ENCODE measurements at regions not wholly inside any gene's neighbourhood (a gene's known extent, or its start where the extent isn't known, plus 50 kb on each side); places are given as distances from the start of the nearest gene placed in this dataset.
A peak's percentile ranks its signal among the peaks of the same experiment; 100 is the strongest.

DNA sequence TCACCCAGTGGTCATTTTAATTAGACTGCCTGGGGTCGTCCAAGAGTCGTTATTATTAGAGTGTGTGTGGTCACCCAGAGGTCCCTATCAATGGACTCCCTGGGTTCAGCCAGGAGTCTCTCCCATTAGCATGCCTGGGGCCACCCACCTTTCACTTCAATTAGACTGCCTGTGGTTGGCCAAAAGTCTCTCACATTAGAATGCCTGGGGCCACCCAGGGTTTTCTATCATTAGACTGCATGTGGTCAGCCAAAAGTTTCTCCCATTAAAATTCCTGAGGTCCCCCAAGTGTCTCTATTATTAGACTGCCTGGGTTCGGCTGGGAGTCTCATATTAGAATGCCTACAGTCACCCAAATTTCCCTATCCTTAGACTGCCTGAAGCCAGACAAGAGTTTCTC is 1472.6 kb downstream of the UQCRFS1 start:
- Histone ChIP-seq H3K79me2 (ENCODE audit: insufficient read depth, low read length) (no peaks in the 10 kb centered on the region), H2AK5ac (ENCODE audit: insufficient read length, low read length) (no peak overlapping the region), H4K8ac (replicated peaks; ENCODE audit: insufficient read length, low read depth, low read length) (no peak overlapping the region), H3K9me3 (ENCODE audit: control insufficient read depth, low read depth, low read length) (peaks cover 16% of the 10 kb centered on the region), H3K23me2 (ENCODE audit: insufficient read length, low read depth, low read length, poor library complexity, severe bottlenecking) (no peaks in the 10 kb centered on the region), H2BK5ac (ENCODE audit: insufficient read length, low read length) (no peak overlapping the region), H3K4ac (ENCODE audit: low read depth, low read length) (no peak overlapping the region), H3K18ac (ENCODE audit: insufficient read length, low read depth, low read length) (no peak overlapping the region), H2BK15ac (ENCODE audit: low read depth, low read length) (no peak overlapping the region), H3K9ac (ENCODE audit: extremely low read depth, insufficient read length, low read length) (no peak overlapping the region), H3K4me1 (ENCODE audit: insufficient read depth, low read length) (no peaks in the 10 kb centered on the region), H2AFZ (ENCODE audit: low read length) (no peak overlapping the region), H2BK20ac (ENCODE audit: low read depth, low read length, poor library complexity, severe bottlenecking) (no peak overlapping the region), H2BK120ac (ENCODE audit: low read depth, low read length, poor library complexity, severe bottlenecking) (no peak overlapping the region), H3K23ac (ENCODE audit: insufficient read length, low read depth, low read length) (no peak overlapping the region), H3K56ac (ENCODE audit: insufficient read length, low read depth, low read length) (no peak overlapping the region), H3K4me2 (ENCODE audit: insufficient read depth, insufficient read length, low read length) (no peak overlapping the region), H3K27ac (ENCODE audit: insufficient read length, low read depth, low read length) (no peak overlapping the region), H4K20me1 (ENCODE audit: control insufficient read depth, insufficient read depth, insufficient read length) (no peaks in the 10 kb centered on the region), H4K5ac (ENCODE audit: insufficient read length, low read depth, low read length) (no peak overlapping the region), H2BK12ac (ENCODE audit: insufficient read length, low read depth, low read length) (no peak overlapping the region), H3T11ph (ENCODE audit: low read length) (no peak overlapping the region), H4K91ac (ENCODE audit: insufficient read length, low read depth, low read length) (no peak overlapping the region), H3K27me3 (ENCODE audit: insufficient read depth, low read length) (no peaks in the 10 kb centered on the region), H3K14ac (ENCODE audit: insufficient read depth, low read length) (no peak overlapping the region), H3K79me1 (ENCODE audit: insufficient read depth, low read depth, low read length, poor library complexity, severe bottlenecking) (no peaks in the 10 kb centered on the region)
- TF ChIP-seq, protein P1, sequence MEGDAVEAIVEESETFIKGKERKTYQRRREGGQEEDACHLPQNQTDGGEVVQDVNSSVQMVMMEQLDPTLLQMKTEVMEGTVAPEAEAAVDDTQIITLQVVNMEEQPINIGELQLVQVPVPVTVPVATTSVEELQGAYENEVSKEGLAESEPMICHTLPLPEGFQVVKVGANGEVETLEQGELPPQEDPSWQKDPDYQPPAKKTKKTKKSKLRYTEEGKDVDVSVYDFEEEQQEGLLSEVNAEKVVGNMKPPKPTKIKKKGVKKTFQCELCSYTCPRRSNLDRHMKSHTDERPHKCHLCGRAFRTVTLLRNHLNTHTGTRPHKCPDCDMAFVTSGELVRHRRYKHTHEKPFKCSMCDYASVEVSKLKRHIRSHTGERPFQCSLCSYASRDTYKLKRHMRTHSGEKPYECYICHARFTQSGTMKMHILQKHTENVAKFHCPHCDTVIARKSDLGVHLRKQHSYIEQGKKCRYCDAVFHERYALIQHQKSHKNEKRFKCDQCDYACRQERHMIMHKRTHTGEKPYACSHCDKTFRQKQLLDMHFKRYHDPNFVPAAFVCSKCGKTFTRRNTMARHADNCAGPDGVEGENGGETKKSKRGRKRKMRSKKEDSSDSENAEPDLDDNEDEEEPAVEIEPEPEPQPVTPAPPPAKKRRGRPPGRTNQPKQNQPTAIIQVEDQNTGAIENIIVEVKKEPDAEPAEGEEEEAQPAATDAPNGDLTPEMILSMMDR (conservative IDR thresholded peaks at IDR 0.05): no peak
- no peak overlapping the region for H3K4me3 Mint-ChIP-seq
- H3K27me3 Mint-ChIP-seq (ENCODE audit: low read depth): peaks cover 5% of the 10 kb centered on the region
- H3K27ac Mint-ChIP-seq: no peak overlapping the region
- WGBS (ENCODE audit: extremely low coverage, insufficient read length, low lambda C conversion rate): no CpG with 5 or more reads among the region's 3 CpGs
- peaks cover 34 to 60% (median 42%) of the 10 kb centered on the region in 3 experiments for H3K36me3 Mint-ChIP-seq (ENCODE audit: insufficient read depth in 1 of 3, low read depth in 3 of 3)
- H3K4me1 Mint-ChIP-seq: no peaks in the 10 kb centered on the region
- peaks cover 7 to 71% of the 10 kb centered on the region in 2 experiments for H3K9me3 Mint-ChIP-seq
- DNase-seq: peak; percentile 3
